Liver (tissue), 8 donors: ENCODE measurements at regions not wholly inside any gene's neighbourhood (a gene's known extent, or its start where the extent isn't known, plus 50 kb on each side); places are given as distances from the start of the nearest gene placed in this dataset.

ENCODE experiments used
- DNase-seq: peaks from one replicate; pipeline ENCODE4 v3.0.0-alpha.2; 2017; ENCODE audit warnings: low spot score
- H3K27ac ChIP-seq, 2 donors: one replicate each; pipeline ENCODE4 v1.7.0; 2013; ENCODE audit warnings: inconsistent platforms in 2 of 2, low read length in 2 of 2, control low read depth in 1 of 2, low read depth in 1 of 2, mild to moderate bottlenecking in 1 of 2
- H3K27me3 ChIP-seq, 4 donors: one replicate each; pipeline versions ENCODE4 v1.6.1 to v1.7.0; 2013; ENCODE audit warnings: low read length in 3 of 4, inconsistent platforms in 1 of 4, mild to moderate bottlenecking in 1 of 4, moderate library complexity in 1 of 4; ENCODE audit not compliant: control insufficient read depth in 4 of 4, insufficient read depth in 4 of 4
- H3K36me3 ChIP-seq, 4 donors: one replicate each; pipeline versions ENCODE4 v1.6.1 to v1.7.0; 2013; ENCODE audit warnings: low read length in 3 of 4, mild to moderate bottlenecking in 3 of 4, low read depth in 1 of 4, moderate library complexity in 1 of 4; ENCODE audit not compliant: control insufficient read depth in 4 of 4, insufficient read depth in 3 of 4
- H3K4me1 ChIP-seq, 4 donors: one replicate each; pipeline versions ENCODE4 v1.6.1 to v1.7.0; 2013; ENCODE audit warnings: low read length in 3 of 4, mild to moderate bottlenecking in 3 of 4, moderate library complexity in 1 of 4; ENCODE audit not compliant: control insufficient read depth in 4 of 4, insufficient read depth in 4 of 4
- H3K4me3 ChIP-seq, 3 donors: one replicate each; pipeline versions ENCODE4 v1.6.1 to v1.7.0; 2013; ENCODE audit warnings: low read length in 3 of 3, control low read depth in 1 of 3, low read depth in 1 of 3, mild to moderate bottlenecking in 1 of 3
- H3K9ac ChIP-seq, 2 donors: one replicate each; pipeline ENCODE4 v1.7.0; 2013; ENCODE audit warnings: low read length in 2 of 2, mild to moderate bottlenecking in 2 of 2, moderate library complexity in 2 of 2, control low read depth in 1 of 2, low read depth in 1 of 2
- H3K9me3 ChIP-seq, 4 donors: one replicate each; pipeline versions ENCODE4 v1.6.1 to v1.7.0; 2013; ENCODE audit warnings: low read length in 3 of 4; ENCODE audit not compliant: control insufficient read depth in 4 of 4
- CTCF ChIP-seq: fragments of 150-350 bp; IDR thresholded peaks from 2 replicates; pipeline ENCODE4 v1.5.1; 2017; ENCODE audit warnings: improper control_type of control experiment, low read depth, low read length; ENCODE audit not compliant: missing input control
- EGR1 ChIP-seq, 2 donors: IDR thresholded peaks; 2 replicates each; pipeline ENCODE4 v1.6.1; 2016 to 2018; ENCODE audit warnings: antibody characterized with exemption in 2 of 2, low read depth in 2 of 2
- FOXA1 ChIP-seq: IDR thresholded peaks from 2 replicates; pipeline ENCODE4 v1.6.1; 2016; ENCODE audit warnings: antibody characterized with exemption
- FOXA2 ChIP-seq: IDR thresholded peaks from 2 replicates; pipeline ENCODE4 v1.6.1; 2016; ENCODE audit warnings: antibody characterized with exemption
- GABPA ChIP-seq, 2 donors: IDR thresholded peaks in 1 of 2; conservative IDR thresholded peaks in 1 of 2; 2 replicates each; pipeline ENCODE4 v1.6.1; 2016; ENCODE audit warnings: antibody characterized with exemption in 2 of 2, mild to moderate bottlenecking in 1 of 2, moderate library complexity in 1 of 2
- HNF4A ChIP-seq, 2 donors: conservative IDR thresholded peaks; 2 replicates each; pipeline ENCODE4 v1.6.1; 2016; ENCODE audit warnings: antibody characterized with exemption in 2 of 2, mild to moderate bottlenecking in 2 of 2
- HNF4G ChIP-seq: IDR thresholded peaks from 2 replicates; pipeline ENCODE4 v1.6.1; 2016; ENCODE audit warnings: antibody characterized with exemption
- JUND ChIP-seq, 2 donors: IDR thresholded peaks; 2 replicates each; pipeline ENCODE4 v1.6.1; 2016; ENCODE audit warnings: antibody characterized with exemption in 2 of 2
- MAX ChIP-seq: IDR thresholded peaks from 2 replicates; pipeline ENCODE4 v1.6.1; 2016; ENCODE audit warnings: antibody characterized with exemption
- NR2F2 ChIP-seq: IDR thresholded peaks from 2 replicates; pipeline ENCODE4 v1.6.1; 2016; ENCODE audit warnings: antibody characterized with exemption
- RAD21 ChIP-seq, 2 donors: IDR thresholded peaks; 2 replicates each; pipeline ENCODE4 v1.6.1; 2016; ENCODE audit warnings: antibody characterized with exemption in 2 of 2, mild to moderate bottlenecking in 2 of 2
- RXRA ChIP-seq, 2 donors: IDR thresholded peaks; 2 replicates each; pipeline ENCODE4 v1.6.1; 2017 to 2018; ENCODE audit warnings: antibody characterized with exemption in 2 of 2, mild to moderate bottlenecking in 1 of 2
- SP1 ChIP-seq: IDR thresholded peaks from 2 replicates; pipeline ENCODE4 v1.6.1; 2018; ENCODE audit warnings: antibody characterized with exemption, mild to moderate bottlenecking
- TAF1 ChIP-seq: conservative IDR thresholded peaks from 2 replicates; pipeline ENCODE4 v1.6.1; 2016; ENCODE audit warnings: antibody characterized with exemption, mild to moderate bottlenecking
- YY1 ChIP-seq: IDR thresholded peaks from 2 replicates; pipeline ENCODE4 v1.6.1; 2016; ENCODE audit warnings: antibody characterized with exemption, mild to moderate bottlenecking
- WGBS: extraction: QIAGEN DNeasy Blood & Tissue Kit; methylation state at CpG from one replicate; pipeline ENCODE4 v1.1.7; 2013; 5-methylcytosine and 5-hydroxymethylcytosine counted together
- TF ChIP-seq, protein P1 (sequence below): IDR thresholded peaks from 2 replicates; pipeline ENCODE4 v1.6.1; 2016; ENCODE audit warnings: antibody characterized with exemption
- TF ChIP-seq, protein P2 (sequence below): IDR thresholded peaks from 2 replicates; pipeline ENCODE4 v1.6.1; 2016; ENCODE audit warnings: antibody characterized with exemption
- TF ChIP-seq, protein P3 (sequence below): IDR thresholded peaks from 2 replicates; pipeline ENCODE4 v1.6.1; 2016; ENCODE audit warnings: antibody characterized with exemption, mild to moderate bottlenecking
- donor health status: healthy.
- donor health status: healthy.
- donor health status: healthy.
- donor health status: healthy.
- donor health status: healthy.

DNA sequence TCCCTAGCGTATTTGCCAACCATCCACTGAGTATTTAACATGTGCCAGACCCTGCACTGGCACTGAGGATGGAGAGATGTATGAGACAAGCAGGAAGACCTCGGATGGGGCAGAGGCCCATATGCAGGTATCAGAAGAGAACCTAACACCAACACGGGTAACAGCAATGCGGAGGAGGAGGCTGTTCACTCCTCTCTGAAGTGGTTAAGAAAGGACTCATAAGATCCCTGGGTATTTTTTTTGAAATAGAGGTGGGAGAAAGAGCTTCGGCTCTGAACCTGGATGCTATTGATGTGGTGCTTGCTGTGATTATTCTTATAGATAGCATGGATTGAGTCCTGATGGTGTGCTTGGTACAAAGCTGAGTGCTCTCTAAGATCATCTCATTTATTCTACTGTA, 418.3 kb downstream of the LPIN1 start:
- DNase-seq: no peak
- Histone ChIP-seq H3K27me3 (no peaks in the 10 kb centered on the region), H3K9me3 (no peaks in the 10 kb centered on the region), H3K9ac (no peak overlapping the region), H3K4me1 (no peaks in the 10 kb centered on the region), H3K4me3 (no peak overlapping the region), H3K27ac (no peak overlapping the region), H3K36me3 (no peaks in the 10 kb centered on the region)
- 66% methylated on average over 5 of the region's 5 CpGs for WGBS
- TF ChIP-seq GABPA (IDR thresholded peaks at IDR 0.05 in 1 of 2, conservative IDR thresholded peaks at IDR 0.05 in 1 of 2) (no peak), HNF4G (no peak), FOXA1 (no peak), JUND (IDR thresholded peaks at IDR 0.05) (no peak), YY1 (no peak), SP1 (no peak), NR2F2 (no peak), FOXA2 (no peak), MAX (no peak), HNF4A (conservative IDR thresholded peaks at IDR 0.05) (no peak), RAD21 (IDR thresholded peaks at IDR 0.05) (no peak), TAF1 (no peak), RXRA (IDR thresholded peaks at IDR 0.05) (no peak), EGR1 (IDR thresholded peaks at IDR 0.05; ENCODE audit: low read depth in 2 of 2) (no peak)
- TF ChIP-seq, protein P1, sequence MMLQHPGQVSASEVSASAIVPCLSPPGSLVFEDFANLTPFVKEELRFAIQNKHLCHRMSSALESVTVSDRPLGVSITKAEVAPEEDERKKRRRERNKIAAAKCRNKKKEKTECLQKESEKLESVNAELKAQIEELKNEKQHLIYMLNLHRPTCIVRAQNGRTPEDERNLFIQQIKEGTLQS: no peak
- TF ChIP-seq, protein P2, sequence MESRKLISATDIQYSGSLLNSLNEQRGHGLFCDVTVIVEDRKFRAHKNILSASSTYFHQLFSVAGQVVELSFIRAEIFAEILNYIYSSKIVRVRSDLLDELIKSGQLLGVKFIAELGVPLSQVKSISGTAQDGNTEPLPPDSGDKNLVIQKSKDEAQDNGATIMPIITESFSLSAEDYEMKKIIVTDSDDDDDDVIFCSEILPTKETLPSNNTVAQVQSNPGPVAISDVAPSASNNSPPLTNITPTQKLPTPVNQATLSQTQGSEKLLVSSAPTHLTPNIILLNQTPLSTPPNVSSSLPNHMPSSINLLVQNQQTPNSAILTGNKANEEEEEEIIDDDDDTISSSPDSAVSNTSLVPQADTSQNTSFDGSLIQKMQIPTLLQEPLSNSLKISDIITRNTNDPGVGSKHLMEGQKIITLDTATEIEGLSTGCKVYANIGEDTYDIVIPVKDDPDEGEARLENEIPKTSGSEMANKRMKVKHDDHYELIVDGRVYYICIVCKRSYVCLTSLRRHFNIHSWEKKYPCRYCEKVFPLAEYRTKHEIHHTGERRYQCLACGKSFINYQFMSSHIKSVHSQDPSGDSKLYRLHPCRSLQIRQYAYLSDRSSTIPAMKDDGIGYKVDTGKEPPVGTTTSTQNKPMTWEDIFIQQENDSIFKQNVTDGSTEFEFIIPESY: no peak
- TF ChIP-seq, protein P3, sequence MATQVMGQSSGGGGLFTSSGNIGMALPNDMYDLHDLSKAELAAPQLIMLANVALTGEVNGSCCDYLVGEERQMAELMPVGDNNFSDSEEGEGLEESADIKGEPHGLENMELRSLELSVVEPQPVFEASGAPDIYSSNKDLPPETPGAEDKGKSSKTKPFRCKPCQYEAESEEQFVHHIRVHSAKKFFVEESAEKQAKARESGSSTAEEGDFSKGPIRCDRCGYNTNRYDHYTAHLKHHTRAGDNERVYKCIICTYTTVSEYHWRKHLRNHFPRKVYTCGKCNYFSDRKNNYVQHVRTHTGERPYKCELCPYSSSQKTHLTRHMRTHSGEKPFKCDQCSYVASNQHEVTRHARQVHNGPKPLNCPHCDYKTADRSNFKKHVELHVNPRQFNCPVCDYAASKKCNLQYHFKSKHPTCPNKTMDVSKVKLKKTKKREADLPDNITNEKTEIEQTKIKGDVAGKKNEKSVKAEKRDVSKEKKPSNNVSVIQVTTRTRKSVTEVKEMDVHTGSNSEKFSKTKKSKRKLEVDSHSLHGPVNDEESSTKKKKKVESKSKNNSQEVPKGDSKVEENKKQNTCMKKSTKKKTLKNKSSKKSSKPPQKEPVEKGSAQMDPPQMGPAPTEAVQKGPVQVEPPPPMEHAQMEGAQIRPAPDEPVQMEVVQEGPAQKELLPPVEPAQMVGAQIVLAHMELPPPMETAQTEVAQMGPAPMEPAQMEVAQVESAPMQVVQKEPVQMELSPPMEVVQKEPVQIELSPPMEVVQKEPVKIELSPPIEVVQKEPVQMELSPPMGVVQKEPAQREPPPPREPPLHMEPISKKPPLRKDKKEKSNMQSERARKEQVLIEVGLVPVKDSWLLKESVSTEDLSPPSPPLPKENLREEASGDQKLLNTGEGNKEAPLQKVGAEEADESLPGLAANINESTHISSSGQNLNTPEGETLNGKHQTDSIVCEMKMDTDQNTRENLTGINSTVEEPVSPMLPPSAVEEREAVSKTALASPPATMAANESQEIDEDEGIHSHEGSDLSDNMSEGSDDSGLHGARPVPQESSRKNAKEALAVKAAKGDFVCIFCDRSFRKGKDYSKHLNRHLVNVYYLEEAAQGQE: no peak

DNA sequence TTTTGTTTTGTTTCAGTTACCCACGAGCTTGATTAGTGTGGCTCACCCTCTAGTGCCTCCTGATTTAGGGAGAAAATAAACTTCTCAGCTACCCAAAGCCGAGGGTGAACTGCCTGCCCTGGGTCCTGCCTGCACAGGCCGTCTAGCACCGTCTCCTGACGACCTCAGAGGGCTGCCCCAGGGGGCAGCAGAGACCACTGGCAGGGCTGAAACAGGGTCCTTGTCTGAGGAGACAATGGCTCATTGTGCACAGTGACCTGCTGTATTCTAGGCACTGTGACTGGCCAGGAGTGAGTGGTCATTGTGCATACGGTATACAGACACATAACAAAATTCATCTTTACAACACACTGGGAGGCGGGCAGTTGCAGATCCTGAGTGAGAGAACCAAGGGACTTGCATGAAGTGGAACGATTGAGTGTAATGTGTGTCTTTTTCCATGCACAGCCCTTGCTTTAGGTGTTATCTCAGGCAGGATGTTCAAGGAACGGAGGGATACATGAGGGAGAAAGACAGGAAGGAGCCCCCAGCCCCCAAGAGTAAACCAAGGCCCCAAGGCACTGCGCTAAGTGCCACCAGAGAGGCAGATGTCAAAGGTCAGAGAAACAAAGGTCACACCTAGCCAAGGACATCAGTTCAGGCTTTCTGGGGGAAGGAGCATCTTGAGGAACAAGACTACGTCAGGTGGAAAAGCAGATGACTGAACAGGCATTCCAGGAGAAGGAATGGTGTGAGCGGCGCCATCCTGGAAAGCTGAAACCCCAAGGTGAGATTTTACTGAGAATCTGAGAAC, 421.3 kb downstream of the LPIN1 start:
- WGBS: 74% methylated on average over 13 of the region's 13 CpGs
- DNase-seq: no peak
- no peak for TF ChIP-seq FOXA2
- no peak for TF ChIP-seq RXRA (IDR thresholded peaks at IDR 0.05)
- peak in 1 of 2 donors; percentile 7 for TF ChIP-seq RAD21 (IDR thresholded peaks at IDR 0.05)
- TF ChIP-seq CTCF: no peak

More for the DNA sequence above, 421.3 kb downstream of the LPIN1 start:
- Histone ChIP-seq H3K9me3 (no peaks in the 10 kb centered on the region), H3K27ac (no peak overlapping the region), H3K9ac (no peak overlapping the region), H3K4me3 (no peak overlapping the region), H3K27me3 (no peaks in the 10 kb centered on the region), H3K4me1 (no peaks in the 10 kb centered on the region), H3K36me3 (no peaks in the 10 kb centered on the region)
